NCI-H69 (cell line): ENCODE measurements at regions not wholly inside any gene's neighbourhood (a gene's known extent, or its start where the extent isn't known, plus 50 kb on each side); places are given as distances from the start of the nearest gene placed in this dataset.
A peak's percentile ranks its signal among the peaks of the same experiment; 100 is the strongest.
"Not testable (repeated sequence)": the region's sequence is repeated elsewhere in the genome, so short reads cannot be mapped to it uniquely, and the experiment has no call there.

Source experiments
- DNase-seq: peaks from one replicate; lab custom pipeline; 2025; lab: John Stamatoyannopoulos, UW

DNA sequence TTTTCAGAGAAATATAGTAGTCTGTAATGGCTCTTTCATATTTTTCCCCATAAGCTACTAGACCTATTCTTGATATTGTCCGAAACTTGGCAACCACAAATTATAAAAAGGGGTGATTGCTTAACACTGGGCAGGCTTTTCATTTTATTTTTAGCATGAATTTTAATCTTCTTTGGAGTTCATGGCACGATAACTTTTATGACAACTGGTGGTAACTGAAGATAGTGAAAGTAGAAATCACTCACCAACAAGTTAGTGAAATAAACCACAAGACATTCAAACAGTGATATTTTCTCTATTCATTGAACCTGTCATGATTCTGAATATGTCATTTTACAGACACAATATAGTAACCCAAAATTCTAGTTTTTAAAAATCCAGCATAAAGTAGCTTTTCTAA is 213.9 kb downstream of the PRDM9 start:
- DNase-seq = no peak

DNA sequence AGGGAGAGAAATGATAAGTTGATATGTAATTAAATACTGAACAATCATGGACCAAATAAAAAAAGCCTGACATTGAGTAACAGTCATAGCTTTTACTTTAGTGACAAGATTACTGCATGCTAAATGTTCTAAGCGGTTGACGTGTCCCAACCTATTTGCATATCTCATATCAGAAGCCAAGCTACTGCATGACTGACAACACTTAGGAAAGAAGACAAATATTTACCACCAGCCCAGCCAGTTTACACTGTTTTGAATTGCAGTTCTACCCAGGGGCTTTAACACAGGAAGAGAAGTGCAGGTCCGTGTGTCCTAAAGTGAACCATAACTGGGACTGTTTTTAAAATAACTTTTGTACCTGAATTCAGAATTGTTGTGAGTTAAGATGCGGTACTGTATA is 219.9 kb downstream of the PRDM9 start:
- DNase-seq = peak; percentile 79

DNA sequence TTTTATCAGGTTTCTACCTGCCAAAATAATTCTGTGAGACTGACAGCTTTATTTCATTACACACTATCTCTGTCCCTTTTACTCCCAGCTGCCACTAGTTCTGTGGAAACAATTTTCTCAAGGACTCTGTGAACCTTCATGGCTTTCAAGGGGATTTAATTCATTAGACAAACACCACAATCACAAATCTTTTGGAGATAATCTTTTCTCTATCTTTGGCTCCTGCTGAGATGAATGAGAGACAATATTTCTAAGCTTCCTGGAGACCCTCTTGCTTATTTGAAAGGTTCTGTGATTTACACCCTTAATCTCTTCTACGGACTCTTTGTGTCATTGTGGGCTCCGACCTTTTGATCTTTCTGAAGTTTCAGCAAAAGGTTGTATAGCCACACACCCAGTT is 222.6 kb downstream of the PRDM9 start:
- DNase-seq = no peak

DNA sequence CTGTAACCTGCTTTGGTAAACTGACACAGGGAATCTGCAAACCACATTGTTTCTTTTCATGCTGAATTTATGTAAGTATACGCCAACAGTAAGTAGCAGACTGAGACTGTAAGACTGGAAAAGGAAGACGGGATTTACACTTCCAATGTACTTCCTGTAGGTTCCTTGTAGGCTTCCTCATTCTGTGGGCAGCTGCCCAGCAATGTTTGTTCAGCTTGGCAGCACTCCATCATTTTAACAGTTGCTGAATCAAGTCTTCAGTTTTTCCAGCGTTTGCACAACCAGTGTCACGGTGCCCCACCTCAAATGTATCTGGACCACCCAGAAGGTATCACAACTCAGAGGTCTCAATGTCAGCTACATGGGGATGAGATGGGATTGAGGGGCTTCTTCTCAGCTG is 232.6 kb downstream of the PRDM9 start:
- DNase-seq = peak; percentile 60

- DNase-seq = peak; percentile 23
Measured at GRCh38 chr5:23742701-23743100, 235.3 kb downstream of the PRDM9 start.

GRCh38 chr5:23755906-23756305 is 248.5 kb downstream of the PRDM9 start:
- no peak for DNase-seq

- no peak for DNase-seq
Measured at GRCh38 chr5:23756779-23757178, 249.4 kb downstream of the PRDM9 start.

- DNase-seq = no peak
Measured at GRCh38 chr5:23763170-23763569, 255.8 kb downstream of the PRDM9 start.

- no peak for DNase-seq
Measured at GRCh38 chr5:23776684-23777083, 269.3 kb downstream of the PRDM9 start.

DNA sequence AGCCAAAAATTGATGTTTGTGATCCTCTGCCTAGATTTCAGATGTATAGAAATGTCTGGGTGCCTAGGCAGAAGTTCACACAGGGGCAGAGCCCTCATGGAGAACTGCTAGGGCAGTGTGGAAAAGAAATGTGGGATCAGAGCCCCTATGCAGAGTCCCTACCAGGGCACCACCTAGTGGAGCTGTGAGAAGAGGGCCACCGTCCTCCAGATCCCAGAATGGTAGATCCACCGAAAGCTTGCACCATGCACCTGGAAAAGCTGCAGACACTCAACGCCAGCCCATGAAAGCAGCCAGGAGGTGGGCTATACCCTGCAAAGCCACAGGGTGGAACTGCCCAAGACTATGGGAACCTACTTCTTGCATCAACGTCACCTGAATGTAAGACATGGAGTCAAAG is 292.9 kb downstream of the PRDM9 start:
- peak; percentile 28 for DNase-seq

DNA sequence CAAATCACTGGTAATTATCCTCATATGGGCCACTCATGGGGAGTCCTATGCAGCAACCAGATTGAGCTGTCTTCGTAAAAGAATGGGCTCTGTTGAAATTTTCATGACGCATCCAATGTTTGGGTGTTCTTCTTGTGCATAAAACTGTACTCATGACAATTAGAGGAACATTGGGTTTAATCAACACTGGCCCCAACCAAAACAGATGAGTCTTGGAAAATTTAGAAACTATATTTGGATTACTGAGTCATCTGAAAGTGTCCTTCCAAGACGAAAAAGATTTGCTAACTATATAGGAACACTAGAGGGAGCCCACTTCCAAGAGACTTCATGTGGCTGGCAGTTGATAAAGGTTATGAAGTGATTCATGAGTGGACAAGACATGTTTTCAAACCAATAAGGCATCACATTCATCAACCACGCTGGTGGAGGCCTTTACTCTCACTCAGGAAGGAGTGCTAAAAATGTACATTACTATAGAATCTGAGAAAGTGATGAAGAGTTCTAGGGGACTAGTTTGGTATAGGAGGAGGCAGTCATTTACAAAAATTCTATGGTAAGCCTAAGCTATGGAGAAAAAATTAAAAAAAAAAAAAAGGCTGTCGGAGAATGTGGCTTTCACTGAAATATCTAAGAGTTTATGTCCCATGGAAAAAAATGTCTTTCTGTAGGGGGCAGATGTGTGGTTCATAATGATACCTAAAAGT is 313.5 kb downstream of the PRDM9 start:
- peak; percentile 72 for DNase-seq

GRCh38 chr5:23823521-23823920 is 316.1 kb downstream of the PRDM9 start:
- DNase-seq = peak; percentile 9

DNA sequence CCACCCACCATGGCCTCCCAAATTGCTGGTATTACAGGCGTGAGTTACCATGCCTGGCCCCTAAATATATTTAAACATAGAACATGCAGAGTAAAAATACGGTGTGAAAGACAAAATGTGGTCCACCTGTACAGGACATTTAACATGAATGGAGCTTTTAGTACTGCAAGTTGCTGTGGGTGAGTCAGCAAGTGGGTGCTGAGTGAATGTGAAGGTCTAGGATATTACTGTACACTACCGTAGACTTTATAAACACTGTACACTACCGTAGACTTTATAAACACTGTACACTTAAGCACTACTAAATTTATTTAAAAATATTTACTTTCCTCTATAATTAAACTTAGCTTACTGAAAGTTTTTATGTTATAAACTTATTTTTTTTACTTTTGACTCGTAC is 317.8 kb downstream of the PRDM9 start:
- DNase-seq = no peak

GRCh38 chr5:23840083-23840482 is 332.7 kb downstream of the PRDM9 start:
- DNase-seq = peak; percentile 41

DNA sequence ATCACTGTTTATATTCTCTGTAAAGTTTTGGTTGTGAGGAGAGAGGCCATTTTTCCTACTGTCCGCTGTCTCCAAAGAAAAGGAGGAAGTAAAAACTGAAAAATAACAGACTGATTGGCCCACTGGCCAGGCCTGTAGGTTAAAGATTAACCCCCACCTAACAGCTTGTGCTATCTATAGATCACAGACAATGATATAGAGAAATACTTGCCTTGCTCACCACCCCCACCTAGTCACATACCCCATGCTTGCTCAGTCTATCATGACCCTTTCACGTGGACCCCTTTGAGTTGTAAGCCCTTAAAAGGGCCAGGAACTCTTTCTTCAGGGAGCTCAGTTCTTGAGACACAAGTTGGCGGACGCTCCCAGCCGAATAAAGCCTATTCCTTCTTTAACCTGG is 357.4 kb downstream of the PRDM9 start:
- no peak for DNase-seq

DNA sequence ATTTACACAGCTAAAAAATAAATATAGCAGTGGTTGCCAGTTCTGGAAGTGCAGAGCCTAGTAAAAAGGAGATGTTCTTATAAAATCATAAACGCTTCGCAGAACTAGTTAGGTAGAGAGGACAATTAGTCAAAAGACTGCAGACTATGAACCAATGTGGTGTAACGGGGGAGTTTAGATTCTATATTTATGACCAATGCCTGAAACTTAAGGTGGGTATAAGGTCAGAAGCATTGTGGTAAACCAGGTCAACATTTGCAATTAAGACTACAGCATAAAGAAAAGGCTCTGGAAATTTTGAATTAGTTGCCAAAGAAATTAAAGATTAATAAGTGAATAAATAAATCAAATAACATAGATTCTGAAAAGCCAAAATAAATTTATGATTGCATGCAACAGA is 370.4 kb downstream of the PRDM9 start:
- DNase-seq = no peak

GRCh38 chr5:23884405-23885031 is 377.1 kb downstream of the PRDM9 start:
- no peak for DNase-seq

GRCh38 chr5:23893561-23893960 is 386.2 kb downstream of the PRDM9 start:
- no peak for DNase-seq

DNA sequence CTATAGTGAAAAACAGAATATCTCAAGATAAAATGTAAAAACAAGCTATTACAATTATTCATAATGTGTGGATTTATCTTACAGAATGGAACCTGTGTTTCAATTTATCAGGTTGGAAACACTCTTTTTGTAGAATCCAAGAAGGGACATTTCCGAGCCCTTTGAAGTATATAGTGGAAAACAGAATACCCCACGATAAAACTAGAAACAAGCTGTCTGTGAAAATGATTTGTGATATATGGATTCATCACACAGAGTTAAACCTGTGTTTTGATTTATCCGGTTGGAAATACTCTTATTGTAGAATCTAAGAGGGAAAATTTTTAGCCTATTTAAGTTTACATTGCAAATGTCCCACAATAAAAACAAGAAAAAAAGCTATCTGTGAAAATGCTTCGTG is 388.2 kb downstream of the PRDM9 start:
- DNase-seq = no peak

DNA sequence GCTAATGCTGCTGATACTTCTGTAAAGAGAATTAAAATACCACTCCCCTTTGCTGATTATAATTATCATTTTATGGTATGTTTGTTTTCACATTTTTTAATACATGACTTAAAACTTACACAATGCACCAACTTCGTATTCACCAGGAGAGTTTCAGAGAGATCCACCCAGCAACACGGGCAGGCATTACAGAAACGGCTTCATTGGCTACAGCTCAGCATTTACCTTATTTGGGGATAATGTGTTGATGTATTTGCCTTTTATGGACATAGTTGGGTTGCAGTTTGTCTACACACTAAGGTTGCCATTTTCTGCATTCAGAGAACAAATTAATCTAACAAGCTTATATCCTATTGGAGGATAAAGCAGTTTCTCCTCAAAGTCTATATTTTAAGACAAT is 423.6 kb downstream of the PRDM9 start:
- no peak for DNase-seq

- not testable (repeated sequence) for DNase-seq
Measured at GRCh38 chr5:23951261-23951928, 444.0 kb downstream of the PRDM9 start.

DNA sequence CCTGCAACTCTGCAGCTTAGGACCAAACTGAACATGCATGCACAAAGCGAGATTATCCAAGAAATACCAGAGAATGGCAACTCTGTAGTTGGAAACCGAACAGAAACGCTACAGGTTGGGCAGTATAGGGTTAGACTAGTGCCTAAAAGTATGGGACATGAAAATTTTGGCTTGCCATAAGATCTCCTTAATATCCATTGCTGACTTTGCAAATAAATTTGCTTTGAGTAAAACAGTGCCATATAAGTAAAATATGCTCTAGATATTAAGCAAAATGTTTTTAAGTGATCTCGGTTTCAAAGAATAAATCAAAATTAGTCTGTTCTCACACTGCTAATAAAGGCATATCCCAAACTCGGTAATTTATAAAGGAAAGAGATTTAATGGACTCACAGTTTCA is 456.0 kb downstream of the PRDM9 start:
- DNase-seq = no peak

DNA sequence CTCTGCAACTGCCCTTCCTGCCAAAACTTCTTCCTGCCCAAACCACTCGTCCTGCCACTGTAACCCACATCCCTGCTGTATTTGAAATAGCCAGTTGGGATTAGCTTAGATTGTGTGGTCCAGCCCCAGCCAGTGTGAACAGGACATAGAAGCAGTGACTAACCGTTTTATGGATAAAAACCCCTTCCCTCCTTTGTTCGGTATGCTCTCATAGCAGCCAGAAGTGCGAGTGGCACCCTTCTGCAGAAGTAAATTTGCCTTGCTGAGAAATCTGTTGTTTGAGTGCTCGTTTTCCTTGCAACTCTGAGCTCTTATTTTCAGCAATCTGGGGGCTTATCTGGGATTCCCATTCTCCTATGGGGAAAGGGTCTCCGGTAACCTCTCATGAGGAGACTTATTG is 470.0 kb downstream of the PRDM9 start:
- no peak for DNase-seq
